Esophagus squamous epithelium (tissue), 5 donors: ENCODE measurements at regions not wholly inside any gene's neighbourhood (a gene's known extent, or its start where the extent isn't known, plus 50 kb on each side); places are given as distances from the start of the nearest gene placed in this dataset.

ENCODE experiments used
- DNase-seq: peaks from one replicate; lab custom pipeline; 2025; lab: John Stamatoyannopoulos, UW
- H3K27ac ChIP-seq, 4 donors: fragments of 200-600 bp; sonication (generic); one replicate each; pipeline ENCODE4 v1.5.1; 2016 to 2019; ENCODE audit warnings: mild to moderate bottlenecking in 1 of 4
- H3K27me3 ChIP-seq, 4 donors: fragments of 200-600 bp; sonication (generic); 1 replicate in 3 of 4; 2 replicates in 1 of 4; pipeline versions ENCODE4 v1.5.1 to v1.6.0; 2017 to 2021; ENCODE audit warnings: antibody characterized with exemption in 1 of 4
- H3K36me3 ChIP-seq, 3 donors: fragments of 200-600 bp; sonication (generic); one replicate each; pipeline ENCODE4 v1.5.1; 2016 to 2019
- H3K4me1 ChIP-seq, 3 donors: fragments of 200-600 bp; sonication (generic); one replicate each; pipeline ENCODE4 v1.5.1; 2017 to 2019
- H3K4me3 ChIP-seq, 4 donors: fragments of 200-600 bp; sonication (generic); 1 replicate in 3 of 4; 2 replicates in 1 of 4; pipeline ENCODE4 v1.5.1; 2016 to 2019; ENCODE audit warnings: mild to moderate bottlenecking in 2 of 4, moderate library complexity in 1 of 4
- H3K9me3 ChIP-seq, 3 donors: fragments of 200-600 bp; sonication (generic); one replicate each; pipeline ENCODE4 v1.5.1; 2016 to 2019
- POLR2A ChIP-seq, 4 donors: fragments of 450-650 bp; IDR thresholded peaks; one replicate each; pipeline ENCODE4 v1.6.1; 2017; ENCODE audit warnings: antibody characterized with exemption in 4 of 4, mild to moderate bottlenecking in 4 of 4, moderate library complexity in 3 of 4
- WGBS, 2 donors: methylation state at CpG; one replicate each; pipeline ENCODE4 v1.1.5; 2018; 5-methylcytosine and 5-hydroxymethylcytosine counted together
- intact Hi-C: fragments of 100-400 bp; cut with DNase I; formaldehyde crosslinking; loops from one replicate; pipeline ENCODE4 v1.15.0; 2022
- TF ChIP-seq, protein P1 (sequence below), 6 experiments: fragments of 450-650 bp in 4 of 6; fragments of 200-600 bp in 2 of 6; sonication (generic) in 2 of 6; IDR thresholded peaks; one replicate each; pipeline ENCODE4 v1.5.1; 2016 to 2019; ENCODE audit warnings: antibody characterized with exemption in 6 of 6, mild to moderate bottlenecking in 4 of 6, moderate library complexity in 4 of 6
- donor health status: DM: yes; HTN: yes; CAD: no.

DNA sequence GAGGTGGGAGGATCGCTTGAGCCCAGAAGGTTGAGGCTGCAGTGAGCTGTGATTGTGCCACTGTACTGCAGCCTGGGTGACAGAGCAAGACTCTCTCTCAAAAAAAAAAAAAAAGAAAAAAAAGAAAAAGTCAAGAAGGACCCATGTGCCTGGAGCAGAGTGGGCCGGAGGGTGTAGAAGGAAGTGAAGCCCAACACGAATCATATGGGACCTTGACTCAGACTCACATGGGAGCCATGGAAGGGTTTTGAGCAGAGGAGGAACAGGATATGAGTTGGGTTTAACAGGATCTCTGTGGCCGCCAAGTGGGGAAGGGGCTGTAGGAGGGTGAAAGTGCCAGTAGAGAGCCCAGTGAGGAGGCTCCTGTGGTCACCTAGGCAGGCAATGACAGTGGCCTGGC is 165.4 kb downstream of the PHETA1 start:
- Histone ChIP-seq H3K4me1 (no peaks in the 10 kb centered on the region), H3K27ac (no peak overlapping the region), H3K9me3 (no peaks in the 10 kb centered on the region), H3K36me3 (no peaks in the 10 kb centered on the region), H3K27me3 (peaks cover 0 to 68% (median 0%) of the 10 kb centered on the region in 4 donors), H3K4me3 (no peak overlapping the region)
- 69 to 72% methylated on average over 4 of the region's 4 CpGs for WGBS, 2 donors
- intact Hi-C loops = no loop called here
- TF ChIP-seq POLR2A (IDR thresholded peaks at IDR 0.05) = no peak
- TF ChIP-seq, protein P1, sequence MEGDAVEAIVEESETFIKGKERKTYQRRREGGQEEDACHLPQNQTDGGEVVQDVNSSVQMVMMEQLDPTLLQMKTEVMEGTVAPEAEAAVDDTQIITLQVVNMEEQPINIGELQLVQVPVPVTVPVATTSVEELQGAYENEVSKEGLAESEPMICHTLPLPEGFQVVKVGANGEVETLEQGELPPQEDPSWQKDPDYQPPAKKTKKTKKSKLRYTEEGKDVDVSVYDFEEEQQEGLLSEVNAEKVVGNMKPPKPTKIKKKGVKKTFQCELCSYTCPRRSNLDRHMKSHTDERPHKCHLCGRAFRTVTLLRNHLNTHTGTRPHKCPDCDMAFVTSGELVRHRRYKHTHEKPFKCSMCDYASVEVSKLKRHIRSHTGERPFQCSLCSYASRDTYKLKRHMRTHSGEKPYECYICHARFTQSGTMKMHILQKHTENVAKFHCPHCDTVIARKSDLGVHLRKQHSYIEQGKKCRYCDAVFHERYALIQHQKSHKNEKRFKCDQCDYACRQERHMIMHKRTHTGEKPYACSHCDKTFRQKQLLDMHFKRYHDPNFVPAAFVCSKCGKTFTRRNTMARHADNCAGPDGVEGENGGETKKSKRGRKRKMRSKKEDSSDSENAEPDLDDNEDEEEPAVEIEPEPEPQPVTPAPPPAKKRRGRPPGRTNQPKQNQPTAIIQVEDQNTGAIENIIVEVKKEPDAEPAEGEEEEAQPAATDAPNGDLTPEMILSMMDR (IDR thresholded peaks at IDR 0.05) = no peak
- DNase-seq = no peak

GRCh38 chr12:111202237-111202915 is 166.5 kb downstream of the PHETA1 start:
- peaks cover 0 to 73% (median 0%) of the 10 kb centered on the region in 4 donors for H3K27me3 ChIP-seq
- WGBS, 2 donors = 52 to 68% methylated on average over 14 to 15 of the region's 17 CpGs
- H3K36me3 ChIP-seq = no peaks in the 10 kb centered on the region
- TF ChIP-seq, protein P1 (IDR thresholded peaks at IDR 0.05) = no peak
- no peak for DNase-seq
- H3K9me3 ChIP-seq = no peaks in the 10 kb centered on the region
- intact Hi-C loops = no loop called here
- H3K27ac ChIP-seq = no peak overlapping the region
- no peak overlapping the region for H3K4me3 ChIP-seq
- no peaks in the 10 kb centered on the region for H3K4me1 ChIP-seq

- intact Hi-C loops = no loop called here
- Histone ChIP-seq H3K27me3 (peaks cover 0 to 73% (median 0%) of the 10 kb centered on the region in 4 donors), H3K36me3 (no peaks in the 10 kb centered on the region)
Observed at GRCh38 chr12:111201495-111202236, 167.2 kb downstream of the PHETA1 start.

DNA sequence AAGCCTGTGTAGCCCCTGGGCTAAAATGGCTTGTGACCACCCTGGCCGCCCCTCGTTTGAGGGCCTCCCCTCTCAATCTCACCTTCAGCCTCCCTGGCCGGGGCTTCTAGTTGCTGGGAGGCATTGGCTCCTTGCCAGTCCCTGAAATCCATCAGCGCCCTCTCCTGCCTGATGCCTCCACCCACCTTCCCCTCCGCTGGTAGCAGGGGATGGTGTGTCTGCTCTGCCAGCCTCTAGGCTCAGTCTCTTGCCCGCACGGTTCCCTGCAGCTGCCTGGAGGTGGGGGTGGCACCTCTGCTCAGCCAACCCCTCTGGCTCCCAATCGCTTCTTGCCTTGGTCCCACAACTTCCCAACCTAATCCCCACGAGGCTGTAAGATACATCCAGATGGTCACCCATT is 167.9 kb downstream of the PHETA1 start:
- Histone ChIP-seq H3K4me1 (no peaks in the 10 kb centered on the region), H3K36me3 (no peaks in the 10 kb centered on the region), H3K27me3 (peaks cover 0 to 69% (median 0%) of the 10 kb centered on the region in 4 donors), H3K4me3 (no peak overlapping the region), H3K27ac (no peak overlapping the region), H3K9me3 (no peaks in the 10 kb centered on the region)
- intact Hi-C loops = no loop called here
- TF ChIP-seq POLR2A (IDR thresholded peaks at IDR 0.05) = no peak
- TF ChIP-seq, protein P1 (IDR thresholded peaks at IDR 0.05) = no peak
- DNase-seq = no peak
- 22 to 26% methylated on average over 6 to 9 of the region's 9 CpGs for WGBS, 2 donors

More at GRCh38 chr12:111201495-111202236, 167.2 kb downstream of the PHETA1 start:
- TF ChIP-seq POLR2A (IDR thresholded peaks at IDR 0.05) = no peak
- TF ChIP-seq, protein P1 (IDR thresholded peaks at IDR 0.05) = no peak
- WGBS, 2 donors = 57 to 62% methylated on average over 10 of the region's 11 CpGs
- no peaks in the 10 kb centered on the region for H3K4me1 ChIP-seq
- H3K27ac ChIP-seq = no peak overlapping the region
- no peaks in the 10 kb centered on the region for H3K9me3 ChIP-seq
- no peak overlapping the region for H3K4me3 ChIP-seq
- no peak for DNase-seq

DNA sequence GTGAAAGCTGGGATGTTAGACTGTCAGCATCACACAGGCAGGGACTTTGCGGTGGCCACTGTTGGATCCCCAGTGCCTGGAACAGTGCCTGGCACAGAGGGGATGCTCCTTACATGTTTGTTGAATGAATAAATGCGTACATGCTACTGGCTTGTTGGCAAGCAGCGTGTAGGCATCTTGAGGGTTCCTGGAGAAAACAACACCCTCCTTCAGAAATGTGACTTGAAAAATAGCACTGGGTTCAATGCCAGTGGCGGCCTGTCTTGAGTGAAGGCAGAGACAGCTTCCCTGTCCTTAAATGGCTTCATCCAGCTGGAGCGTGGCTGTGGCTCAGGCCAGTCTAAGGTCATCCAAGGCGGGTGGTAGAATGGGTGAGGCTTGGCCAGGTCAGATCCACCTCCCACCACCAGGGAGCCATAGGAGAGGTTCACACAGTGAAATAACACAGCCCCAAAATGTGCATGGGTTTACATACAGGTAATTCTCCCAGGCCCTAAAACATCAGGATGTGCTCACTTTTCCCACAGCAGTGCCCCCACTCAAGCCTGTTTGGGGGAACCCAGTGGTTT is 171.4 kb downstream of the PHETA1 start:
- peaks cover 0 to 79% (median 0%) of the 10 kb centered on the region in 4 donors for H3K27me3 ChIP-seq
- no peak for TF ChIP-seq POLR2A (IDR thresholded peaks at IDR 0.05)
- TF ChIP-seq, protein P1 (IDR thresholded peaks at IDR 0.05) = no peak

More for the DNA sequence above, 171.4 kb downstream of the PHETA1 start:
- no peak overlapping the region for H3K4me3 ChIP-seq
- no peak for DNase-seq
- no peaks in the 10 kb centered on the region for H3K4me1 ChIP-seq
- intact Hi-C loops = no loop called here
- no peaks in the 10 kb centered on the region for H3K9me3 ChIP-seq
- no peak overlapping the region for H3K27ac ChIP-seq
- H3K36me3 ChIP-seq = no peaks in the 10 kb centered on the region
- 71 to 73% methylated on average over 3 to 6 of the region's 6 CpGs for WGBS, 2 donors
